Prostate gland (tissue), 2 donors: ENCODE measurements at regions not wholly inside any gene's neighbourhood (a gene's known extent, or its start where the extent isn't known, plus 50 kb on each side); places are given as distances from the start of the nearest gene placed in this dataset.

ENCODE experiments used
- POLR2A ChIP-seq: fragments of 450-650 bp; IDR thresholded peaks from one replicate; pipeline ENCODE4 v1.6.1; 2016; ENCODE audit warnings: antibody characterized with exemption, mild to moderate bottlenecking
- TF ChIP-seq, protein P1 (sequence below), 4 experiments: fragments of 200-600 bp in 2 of 4; fragments of 450-650 bp in 2 of 4; sonication (generic) in 2 of 4; IDR thresholded peaks; 1 replicate in 3 of 4; 2 replicates in 1 of 4; pipeline ENCODE4 v1.5.1; 2016 to 2019; ENCODE audit warnings: antibody characterized with exemption in 4 of 4, mild to moderate bottlenecking in 2 of 4, moderate library complexity in 2 of 4

DNA sequence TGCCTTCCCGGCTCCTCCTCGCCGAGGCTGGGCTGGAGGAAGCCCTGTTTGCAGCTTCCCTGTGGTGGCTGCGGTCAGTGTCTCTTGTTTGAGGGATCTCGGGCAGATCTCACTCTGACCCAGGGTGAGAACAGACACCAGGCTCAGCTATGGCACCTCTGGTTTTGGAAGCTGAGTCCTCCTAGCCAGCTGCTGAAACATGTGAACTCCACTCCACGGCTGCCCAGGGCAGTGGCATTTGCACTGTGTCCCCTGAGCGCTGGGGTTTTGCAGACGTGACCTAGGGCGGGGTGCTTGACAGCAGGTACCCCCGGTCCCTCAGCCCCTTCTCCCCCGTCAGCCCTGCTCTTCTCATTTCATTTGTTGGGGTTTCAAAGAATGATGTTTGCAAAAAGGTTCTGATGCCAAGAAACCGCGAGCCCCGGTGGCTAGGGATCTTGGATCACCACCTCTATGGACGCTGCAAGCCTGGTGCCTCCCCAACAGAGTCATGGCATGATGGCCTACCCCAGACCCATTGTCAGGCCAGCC lies 55.0 kb upstream of the DACT2 start:
- TF ChIP-seq, protein P1, sequence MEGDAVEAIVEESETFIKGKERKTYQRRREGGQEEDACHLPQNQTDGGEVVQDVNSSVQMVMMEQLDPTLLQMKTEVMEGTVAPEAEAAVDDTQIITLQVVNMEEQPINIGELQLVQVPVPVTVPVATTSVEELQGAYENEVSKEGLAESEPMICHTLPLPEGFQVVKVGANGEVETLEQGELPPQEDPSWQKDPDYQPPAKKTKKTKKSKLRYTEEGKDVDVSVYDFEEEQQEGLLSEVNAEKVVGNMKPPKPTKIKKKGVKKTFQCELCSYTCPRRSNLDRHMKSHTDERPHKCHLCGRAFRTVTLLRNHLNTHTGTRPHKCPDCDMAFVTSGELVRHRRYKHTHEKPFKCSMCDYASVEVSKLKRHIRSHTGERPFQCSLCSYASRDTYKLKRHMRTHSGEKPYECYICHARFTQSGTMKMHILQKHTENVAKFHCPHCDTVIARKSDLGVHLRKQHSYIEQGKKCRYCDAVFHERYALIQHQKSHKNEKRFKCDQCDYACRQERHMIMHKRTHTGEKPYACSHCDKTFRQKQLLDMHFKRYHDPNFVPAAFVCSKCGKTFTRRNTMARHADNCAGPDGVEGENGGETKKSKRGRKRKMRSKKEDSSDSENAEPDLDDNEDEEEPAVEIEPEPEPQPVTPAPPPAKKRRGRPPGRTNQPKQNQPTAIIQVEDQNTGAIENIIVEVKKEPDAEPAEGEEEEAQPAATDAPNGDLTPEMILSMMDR (IDR thresholded peaks at IDR 0.05), result no peak
- TF ChIP-seq POLR2A, result no peak
